ENCODE measurements at regions not wholly inside any gene's neighbourhood (a gene's known extent, or its start where the extent isn't known, plus 50 kb on each side); places are given as distances from the start of the nearest gene placed in this dataset.

DNA sequence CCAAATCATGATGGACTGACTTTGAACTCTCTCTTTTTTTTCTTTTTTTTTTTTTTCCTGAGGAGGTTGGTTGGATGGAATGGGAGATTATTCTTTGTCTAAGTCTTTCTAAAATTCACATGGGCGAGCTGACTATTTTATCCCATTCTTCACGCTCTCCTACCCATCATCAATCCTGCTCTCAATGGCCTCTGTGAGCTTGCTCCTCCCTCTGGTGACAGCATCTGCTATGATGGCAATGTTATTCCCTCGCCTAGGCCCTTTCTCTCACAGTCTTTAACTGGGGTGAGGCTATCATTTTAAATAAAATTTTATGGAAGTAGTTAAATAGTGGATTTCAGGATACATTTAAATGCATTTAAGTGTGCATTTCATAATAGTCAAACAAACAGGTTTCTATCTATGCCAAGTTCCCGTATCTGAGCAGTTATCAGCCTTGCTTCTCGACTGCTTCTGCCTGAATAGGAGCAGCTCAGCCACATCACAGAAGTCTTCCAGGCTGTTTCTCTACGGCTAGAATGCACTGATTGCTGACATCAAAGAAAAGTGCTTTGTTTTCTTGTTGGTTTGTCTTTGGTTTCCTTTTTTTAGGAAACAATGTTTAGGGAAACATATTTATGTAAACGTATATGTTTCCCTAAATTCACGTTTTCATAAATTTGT, 2233.8 kb downstream of the MAT2B start:
- Mint-ChIP-seq H3K9me3 (no peaks in the 10 kb centered on the region), H3K27ac (no peak overlapping the region), H3K4me3 (no peak overlapping the region), H3K4me1 (peaks cover 3% of the 10 kb centered on the region; the same call in 1 of the 2 replicates), H3K36me3 (no peaks in the 10 kb centered on the region), H3K27me3 (ENCODE audit: low read depth) (no peaks in the 10 kb centered on the region)
- ATAC-seq (no peak), DNase-seq (ENCODE audit: low spot score) (no peak)
- ChIA-PET POLR2A (no interaction called here), CTCF (interaction anchor here (1.1 kb wide), 1 partner anchor 109 kb away, joined by 3 read pairs; no protein-coding TSS in a partner anchor)
- TF ChIP-seq RELA (CRISPR knock-in tag; IDR thresholded peaks at IDR 0.05; ENCODE audit: borderline replicate concordance) (no peak), NR1H2 (CRISPR knock-in tag; IDR thresholded peaks at IDR 0.05) (no peak)
- TF ChIP-seq, protein P1, sequence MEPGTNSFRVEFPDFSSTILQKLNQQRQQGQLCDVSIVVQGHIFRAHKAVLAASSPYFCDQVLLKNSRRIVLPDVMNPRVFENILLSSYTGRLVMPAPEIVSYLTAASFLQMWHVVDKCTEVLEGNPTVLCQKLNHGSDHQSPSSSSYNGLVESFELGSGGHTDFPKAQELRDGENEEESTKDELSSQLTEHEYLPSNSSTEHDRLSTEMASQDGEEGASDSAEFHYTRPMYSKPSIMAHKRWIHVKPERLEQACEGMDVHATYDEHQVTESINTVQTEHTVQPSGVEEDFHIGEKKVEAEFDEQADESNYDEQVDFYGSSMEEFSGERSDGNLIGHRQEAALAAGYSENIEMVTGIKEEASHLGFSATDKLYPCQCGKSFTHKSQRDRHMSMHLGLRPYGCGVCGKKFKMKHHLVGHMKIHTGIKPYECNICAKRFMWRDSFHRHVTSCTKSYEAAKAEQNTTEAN (CRISPR knock-in tag; IDR thresholded peaks at IDR 0.05) = no peak

DNA sequence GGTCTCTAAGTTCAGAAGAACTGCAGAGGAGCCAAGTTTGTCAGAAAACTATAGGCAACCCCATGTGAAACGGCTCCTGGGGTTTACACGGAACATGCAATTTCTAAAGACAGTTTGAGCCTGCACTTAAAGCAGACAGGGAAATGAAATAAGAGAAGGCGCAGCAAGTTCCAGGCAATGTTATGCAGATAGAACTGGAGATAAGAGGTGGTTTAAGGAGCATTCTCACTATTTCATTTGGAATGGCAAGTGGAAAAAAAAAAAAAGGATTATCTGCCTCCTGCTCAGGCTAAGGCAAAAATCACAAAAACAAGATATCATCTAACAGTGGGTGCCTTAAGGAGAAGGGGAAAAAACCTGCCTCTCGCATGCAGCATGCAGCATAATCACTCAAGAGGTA, 2252.4 kb downstream of the MAT2B start:
- H3K4me1 Mint-ChIP-seq = peaks cover 26% of the 10 kb centered on the region
- ATAC-seq (peak; percentile 60), DNase-seq (ENCODE audit: low spot score) (no peak)
- H3K27ac Mint-ChIP-seq = no peak overlapping the region
- H3K27me3 Mint-ChIP-seq (ENCODE audit: low read depth) = no peaks in the 10 kb centered on the region
- CTCF ChIA-PET = no interaction called here
- TF ChIP-seq, protein P2, sequence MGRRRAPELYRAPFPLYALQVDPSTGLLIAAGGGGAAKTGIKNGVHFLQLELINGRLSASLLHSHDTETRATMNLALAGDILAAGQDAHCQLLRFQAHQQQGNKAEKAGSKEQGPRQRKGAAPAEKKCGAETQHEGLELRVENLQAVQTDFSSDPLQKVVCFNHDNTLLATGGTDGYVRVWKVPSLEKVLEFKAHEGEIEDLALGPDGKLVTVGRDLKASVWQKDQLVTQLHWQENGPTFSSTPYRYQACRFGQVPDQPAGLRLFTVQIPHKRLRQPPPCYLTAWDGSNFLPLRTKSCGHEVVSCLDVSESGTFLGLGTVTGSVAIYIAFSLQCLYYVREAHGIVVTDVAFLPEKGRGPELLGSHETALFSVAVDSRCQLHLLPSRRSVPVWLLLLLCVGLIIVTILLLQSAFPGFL (CRISPR knock-in tag; IDR thresholded peaks at IDR 0.05; ENCODE audit: borderline replicate concordance) = no peak
- TF ChIP-seq, protein P3, sequence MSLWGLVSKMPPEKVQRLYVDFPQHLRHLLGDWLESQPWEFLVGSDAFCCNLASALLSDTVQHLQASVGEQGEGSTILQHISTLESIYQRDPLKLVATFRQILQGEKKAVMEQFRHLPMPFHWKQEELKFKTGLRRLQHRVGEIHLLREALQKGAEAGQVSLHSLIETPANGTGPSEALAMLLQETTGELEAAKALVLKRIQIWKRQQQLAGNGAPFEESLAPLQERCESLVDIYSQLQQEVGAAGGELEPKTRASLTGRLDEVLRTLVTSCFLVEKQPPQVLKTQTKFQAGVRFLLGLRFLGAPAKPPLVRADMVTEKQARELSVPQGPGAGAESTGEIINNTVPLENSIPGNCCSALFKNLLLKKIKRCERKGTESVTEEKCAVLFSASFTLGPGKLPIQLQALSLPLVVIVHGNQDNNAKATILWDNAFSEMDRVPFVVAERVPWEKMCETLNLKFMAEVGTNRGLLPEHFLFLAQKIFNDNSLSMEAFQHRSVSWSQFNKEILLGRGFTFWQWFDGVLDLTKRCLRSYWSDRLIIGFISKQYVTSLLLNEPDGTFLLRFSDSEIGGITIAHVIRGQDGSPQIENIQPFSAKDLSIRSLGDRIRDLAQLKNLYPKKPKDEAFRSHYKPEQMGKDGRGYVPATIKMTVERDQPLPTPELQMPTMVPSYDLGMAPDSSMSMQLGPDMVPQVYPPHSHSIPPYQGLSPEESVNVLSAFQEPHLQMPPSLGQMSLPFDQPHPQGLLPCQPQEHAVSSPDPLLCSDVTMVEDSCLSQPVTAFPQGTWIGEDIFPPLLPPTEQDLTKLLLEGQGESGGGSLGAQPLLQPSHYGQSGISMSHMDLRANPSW (CRISPR knock-in tag; conservative IDR thresholded peaks at IDR 0.05; ENCODE audit: low read depth) = no peak
- TF ChIP-seq FOXK1 (CRISPR knock-in tag; IDR thresholded peaks at IDR 0.05) = no peak
- TF ChIP-seq NFE2L1 (CRISPR knock-in tag; IDR thresholded peaks at IDR 0.05) = no peak
- TF ChIP-seq SP1 (CRISPR knock-in tag; conservative IDR thresholded peaks at IDR 0.05) = no peak
- TF ChIP-seq RORB (CRISPR knock-in tag; IDR thresholded peaks at IDR 0.05) = no peak
- TF ChIP-seq EMX1 (CRISPR knock-in tag; IDR thresholded peaks at IDR 0.05) = no peak
- TF ChIP-seq, protein P1 (CRISPR knock-in tag; IDR thresholded peaks at IDR 0.05) = no peak
- TF ChIP-seq FOXP1 (CRISPR knock-in tag; IDR thresholded peaks at IDR 0.05; ENCODE audit: borderline replicate concordance) = no peak
- no peak for TF ChIP-seq NR3C1 (CRISPR knock-in tag; conservative IDR thresholded peaks at IDR 0.05; ENCODE audit: low read depth)
- TF ChIP-seq ZNF219 (CRISPR knock-in tag; IDR thresholded peaks at IDR 0.05; ENCODE audit: borderline replicate concordance) = no peak
- TF ChIP-seq, protein P4, sequence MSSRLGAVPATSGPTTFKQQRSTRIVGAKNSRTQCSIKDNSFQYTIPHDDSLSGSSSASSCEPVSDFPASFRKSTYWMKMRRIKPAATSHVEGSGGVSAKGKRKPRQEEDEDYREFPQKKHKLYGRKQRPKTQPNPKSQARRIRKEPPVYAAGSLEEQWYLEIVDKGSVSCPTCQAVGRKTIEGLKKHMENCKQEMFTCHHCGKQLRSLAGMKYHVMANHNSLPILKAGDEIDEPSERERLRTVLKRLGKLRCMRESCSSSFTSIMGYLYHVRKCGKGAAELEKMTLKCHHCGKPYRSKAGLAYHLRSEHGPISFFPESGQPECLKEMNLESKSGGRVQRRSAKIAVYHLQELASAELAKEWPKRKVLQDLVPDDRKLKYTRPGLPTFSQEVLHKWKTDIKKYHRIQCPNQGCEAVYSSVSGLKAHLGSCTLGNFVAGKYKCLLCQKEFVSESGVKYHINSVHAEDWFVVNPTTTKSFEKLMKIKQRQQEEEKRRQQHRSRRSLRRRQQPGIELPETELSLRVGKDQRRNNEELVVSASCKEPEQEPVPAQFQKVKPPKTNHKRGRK (CRISPR knock-in tag; IDR thresholded peaks at IDR 0.05; ENCODE audit: borderline replicate concordance) = no peak
- TF ChIP-seq SOX15 (CRISPR knock-in tag; IDR thresholded peaks at IDR 0.05) = no peak
- TF ChIP-seq, protein P5, sequence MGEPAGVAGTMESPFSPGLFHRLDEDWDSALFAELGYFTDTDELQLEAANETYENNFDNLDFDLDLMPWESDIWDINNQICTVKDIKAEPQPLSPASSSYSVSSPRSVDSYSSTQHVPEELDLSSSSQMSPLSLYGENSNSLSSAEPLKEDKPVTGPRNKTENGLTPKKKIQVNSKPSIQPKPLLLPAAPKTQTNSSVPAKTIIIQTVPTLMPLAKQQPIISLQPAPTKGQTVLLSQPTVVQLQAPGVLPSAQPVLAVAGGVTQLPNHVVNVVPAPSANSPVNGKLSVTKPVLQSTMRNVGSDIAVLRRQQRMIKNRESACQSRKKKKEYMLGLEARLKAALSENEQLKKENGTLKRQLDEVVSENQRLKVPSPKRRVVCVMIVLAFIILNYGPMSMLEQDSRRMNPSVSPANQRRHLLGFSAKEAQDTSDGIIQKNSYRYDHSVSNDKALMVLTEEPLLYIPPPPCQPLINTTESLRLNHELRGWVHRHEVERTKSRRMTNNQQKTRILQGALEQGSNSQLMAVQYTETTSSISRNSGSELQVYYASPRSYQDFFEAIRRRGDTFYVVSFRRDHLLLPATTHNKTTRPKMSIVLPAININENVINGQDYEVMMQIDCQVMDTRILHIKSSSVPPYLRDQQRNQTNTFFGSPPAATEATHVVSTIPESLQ (CRISPR knock-in tag; IDR thresholded peaks at IDR 0.05) = no peak
- no peak for TF ChIP-seq ZNF121 (CRISPR knock-in tag; IDR thresholded peaks at IDR 0.05)
- TF ChIP-seq, protein P6, sequence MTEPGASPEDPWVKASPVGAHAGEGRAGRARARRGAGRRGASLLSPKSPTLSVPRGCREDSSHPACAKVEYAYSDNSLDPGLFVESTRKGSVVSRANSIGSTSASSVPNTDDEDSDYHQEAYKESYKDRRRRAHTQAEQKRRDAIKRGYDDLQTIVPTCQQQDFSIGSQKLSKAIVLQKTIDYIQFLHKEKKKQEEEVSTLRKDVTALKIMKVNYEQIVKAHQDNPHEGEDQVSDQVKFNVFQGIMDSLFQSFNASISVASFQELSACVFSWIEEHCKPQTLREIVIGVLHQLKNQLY (CRISPR knock-in tag; IDR thresholded peaks at IDR 0.05) = no peak
- TF ChIP-seq, protein P7, sequence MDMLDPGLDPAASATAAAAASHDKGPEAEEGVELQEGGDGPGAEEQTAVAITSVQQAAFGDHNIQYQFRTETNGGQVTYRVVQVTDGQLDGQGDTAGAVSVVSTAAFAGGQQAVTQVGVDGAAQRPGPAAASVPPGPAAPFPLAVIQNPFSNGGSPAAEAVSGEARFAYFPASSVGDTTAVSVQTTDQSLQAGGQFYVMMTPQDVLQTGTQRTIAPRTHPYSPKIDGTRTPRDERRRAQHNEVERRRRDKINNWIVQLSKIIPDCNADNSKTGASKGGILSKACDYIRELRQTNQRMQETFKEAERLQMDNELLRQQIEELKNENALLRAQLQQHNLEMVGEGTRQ (CRISPR knock-in tag; IDR thresholded peaks at IDR 0.05) = no peak
- POLR2A ChIA-PET = no interaction called here
- peaks cover 6% of the 10 kb centered on the region for H3K36me3 Mint-ChIP-seq
- peaks cover 17% of the 10 kb centered on the region for H3K9me3 Mint-ChIP-seq
- no peak overlapping the region for H3K4me3 Mint-ChIP-seq
